OCI-LY1 (cell line): ENCODE measurements at regions not wholly inside any gene's neighbourhood (a gene's known extent, or its start where the extent isn't known, plus 50 kb on each side); places are given as distances from the start of the nearest gene placed in this dataset.

ENCODE experiments used
- H2AFZ ChIP-seq: fragments of 200-600 bp; sonication (generic), shearing (Covaris generic); 2 replicates; pipeline ENCODE4 v1.6.0; 2014; ENCODE audit warnings: antibody characterized with exemption, mild to moderate bottlenecking, low read length
- H3F3A ChIP-seq: fragments of 200-600 bp; sonication (generic), shearing (Covaris generic); 2 replicates; pipeline ENCODE4 v1.6.0; 2014; ENCODE audit warnings: mild to moderate bottlenecking, antibody characterized with exemption, low read length, moderate library complexity; ENCODE audit not compliant: insufficient read depth
- H3K27ac ChIP-seq: fragments of 200-600 bp; sonication (generic); 2 replicates; pipeline ENCODE4 v1.5.1; 2014; ENCODE audit warnings: low read length, mixed run types, mild to moderate bottlenecking, low read depth; ENCODE audit not compliant: poor library complexity, severe bottlenecking
- H3K27me3 ChIP-seq: fragments of 200-600 bp; sonication (generic); 2 replicates; pipeline ENCODE4 v1.6.0; 2014; ENCODE audit warnings: antibody characterized with exemption, mild to moderate bottlenecking, low read length, moderate library complexity; ENCODE audit not compliant: insufficient read depth
- H3K36me3 ChIP-seq: fragments of 200-600 bp; sonication (generic); 2 replicates; pipeline ENCODE4 v1.6.1; 2014; ENCODE audit warnings: mild to moderate bottlenecking, antibody characterized with exemption, low read length, moderate library complexity, mixed read lengths; ENCODE audit not compliant: insufficient read depth
- H3K4me1 ChIP-seq: fragments of 200-600 bp; sonication (generic); 2 replicates; pipeline ENCODE4 v1.5.1; 2014; ENCODE audit warnings: mild to moderate bottlenecking, low read length, moderate library complexity; ENCODE audit not compliant: insufficient read depth, severe bottlenecking
- H3K4me2 ChIP-seq: fragments of 200-600 bp; sonication (generic), shearing (Covaris generic); 2 replicates; pipeline ENCODE4 v1.6.1; 2014; ENCODE audit warnings: low read length
- H3K4me3 ChIP-seq: fragments of 200-600 bp; sonication (generic); 2 replicates; pipeline ENCODE4 v1.5.1; 2014; ENCODE audit warnings: low read length, low read depth, mild to moderate bottlenecking, mixed read lengths; ENCODE audit not compliant: poor library complexity, severe bottlenecking
- H3K79me2 ChIP-seq: fragments of 200-600 bp; shearing (Covaris generic); 2 replicates; pipeline ENCODE4 v1.6.1; 2016; ENCODE audit warnings: mixed run types, low read length, mixed read lengths; ENCODE audit not compliant: insufficient read depth
- H3K9ac ChIP-seq: fragments of 200-600 bp; sonication (generic), shearing (Covaris generic); 2 replicates; pipeline ENCODE4 v1.6.1; 2014; ENCODE audit warnings: mild to moderate bottlenecking, low read length, mixed read lengths
- H3K9me2 ChIP-seq: fragments of 200-600 bp; sonication (generic), shearing (Covaris generic); 2 replicates; pipeline ENCODE4 v1.6.1; 2014; ENCODE audit warnings: low read depth, mild to moderate bottlenecking, low read length, mixed read lengths
- H3K9me3 ChIP-seq: fragments of 200-600 bp; shearing (Covaris generic); 2 replicates; pipeline ENCODE4 v1.6.1; 2014; ENCODE audit warnings: low read length, mixed read lengths
- H4K20me1 ChIP-seq: fragments of 200-600 bp; sonication (generic), shearing (Covaris generic); 2 replicates; pipeline ENCODE4 v1.6.0; 2016; ENCODE audit warnings: mild to moderate bottlenecking, low read length; ENCODE audit not compliant: insufficient read depth
- EZH2 ChIP-seq: fragments of 200-600 bp; sonication (generic), shearing (Covaris generic); IDR thresholded peaks from 2 replicates; pipeline ENCODE4 v1.8.0; 2017; ENCODE audit warnings: borderline replicate concordance, mixed run types, mild to moderate bottlenecking, antibody characterized with exemption, low read length, moderate library complexity, mixed read lengths
- TF ChIP-seq, protein P1 (sequence below): fragments of 200-600 bp; sonication (generic), shearing (Covaris generic); IDR thresholded peaks from 2 replicates; pipeline ENCODE4 v1.5.1; 2017; ENCODE audit warnings: mild to moderate bottlenecking, antibody characterized with exemption, low read length, moderate library complexity, mixed read lengths

DNA sequence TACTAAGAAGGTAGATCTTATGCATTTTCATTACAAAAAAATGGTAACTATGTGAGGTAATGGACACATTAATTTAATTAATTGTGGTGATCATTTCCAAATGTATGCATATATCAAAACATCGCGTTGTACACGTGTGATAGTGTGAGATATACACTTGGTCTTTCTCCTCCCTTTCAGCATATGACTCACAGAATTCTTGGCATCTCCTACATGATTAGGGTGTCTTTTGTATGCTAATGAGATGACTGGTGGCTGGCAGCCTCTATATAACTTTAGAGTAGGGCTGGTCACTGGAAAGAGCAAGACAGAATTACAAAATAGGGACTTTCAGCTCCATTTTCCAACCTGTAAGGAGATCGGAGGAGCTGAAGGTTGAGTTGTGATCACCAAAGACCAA lies 1167.6 kb downstream of the CDH12 start:
- TF ChIP-seq, protein P1, sequence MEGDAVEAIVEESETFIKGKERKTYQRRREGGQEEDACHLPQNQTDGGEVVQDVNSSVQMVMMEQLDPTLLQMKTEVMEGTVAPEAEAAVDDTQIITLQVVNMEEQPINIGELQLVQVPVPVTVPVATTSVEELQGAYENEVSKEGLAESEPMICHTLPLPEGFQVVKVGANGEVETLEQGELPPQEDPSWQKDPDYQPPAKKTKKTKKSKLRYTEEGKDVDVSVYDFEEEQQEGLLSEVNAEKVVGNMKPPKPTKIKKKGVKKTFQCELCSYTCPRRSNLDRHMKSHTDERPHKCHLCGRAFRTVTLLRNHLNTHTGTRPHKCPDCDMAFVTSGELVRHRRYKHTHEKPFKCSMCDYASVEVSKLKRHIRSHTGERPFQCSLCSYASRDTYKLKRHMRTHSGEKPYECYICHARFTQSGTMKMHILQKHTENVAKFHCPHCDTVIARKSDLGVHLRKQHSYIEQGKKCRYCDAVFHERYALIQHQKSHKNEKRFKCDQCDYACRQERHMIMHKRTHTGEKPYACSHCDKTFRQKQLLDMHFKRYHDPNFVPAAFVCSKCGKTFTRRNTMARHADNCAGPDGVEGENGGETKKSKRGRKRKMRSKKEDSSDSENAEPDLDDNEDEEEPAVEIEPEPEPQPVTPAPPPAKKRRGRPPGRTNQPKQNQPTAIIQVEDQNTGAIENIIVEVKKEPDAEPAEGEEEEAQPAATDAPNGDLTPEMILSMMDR = no peak
- TF ChIP-seq EZH2 = no peak
- Histone ChIP-seq H3K9ac (no peak overlapping the region), H3K9me3 (no peaks in the 10 kb centered on the region), H3K27ac (no peak overlapping the region), H3K9me2 (no peaks in the 10 kb centered on the region), H3K36me3 (no peaks in the 10 kb centered on the region), H3K4me2 (no peak overlapping the region), H2AFZ (no peak overlapping the region), H3F3A (no peaks in the 10 kb centered on the region), H4K20me1 (no peaks in the 10 kb centered on the region), H3K79me2 (no peaks in the 10 kb centered on the region), H3K4me1 (no peaks in the 10 kb centered on the region), H3K4me3 (no peak overlapping the region), H3K27me3 (no peaks in the 10 kb centered on the region)

DNA sequence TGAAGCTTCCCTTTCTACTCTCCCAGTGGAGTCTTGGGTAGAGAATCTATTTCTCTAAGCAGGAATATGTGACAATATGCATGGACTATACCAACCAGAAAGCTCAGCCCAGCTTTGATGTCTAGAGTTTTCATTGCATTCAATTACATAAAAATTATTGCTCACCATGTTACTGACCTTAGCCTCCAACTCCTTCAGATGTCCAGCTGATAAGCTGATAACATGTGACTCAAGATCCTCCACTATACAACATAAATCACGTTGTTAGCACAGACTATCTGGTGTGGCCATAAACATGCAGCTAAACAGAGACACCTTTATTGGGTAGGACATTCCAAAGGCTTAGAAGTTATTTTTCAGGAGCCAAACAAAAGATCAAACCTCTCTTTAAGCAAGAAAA lies 1168.2 kb downstream of the CDH12 start:
- Histone ChIP-seq H3K27me3 (no peaks in the 10 kb centered on the region), H3K9me3 (no peaks in the 10 kb centered on the region), H4K20me1 (no peaks in the 10 kb centered on the region), H3K9ac (no peak overlapping the region), H2AFZ (no peak overlapping the region), H3K4me2 (no peak overlapping the region), H3K4me3 (no peak overlapping the region), H3K79me2 (no peaks in the 10 kb centered on the region), H3K36me3 (no peaks in the 10 kb centered on the region), H3K9me2 (no peaks in the 10 kb centered on the region), H3F3A (no peaks in the 10 kb centered on the region), H3K27ac (no peak overlapping the region), H3K4me1 (no peaks in the 10 kb centered on the region)
- TF ChIP-seq, protein P1 = no peak
- no peak for TF ChIP-seq EZH2

DNA sequence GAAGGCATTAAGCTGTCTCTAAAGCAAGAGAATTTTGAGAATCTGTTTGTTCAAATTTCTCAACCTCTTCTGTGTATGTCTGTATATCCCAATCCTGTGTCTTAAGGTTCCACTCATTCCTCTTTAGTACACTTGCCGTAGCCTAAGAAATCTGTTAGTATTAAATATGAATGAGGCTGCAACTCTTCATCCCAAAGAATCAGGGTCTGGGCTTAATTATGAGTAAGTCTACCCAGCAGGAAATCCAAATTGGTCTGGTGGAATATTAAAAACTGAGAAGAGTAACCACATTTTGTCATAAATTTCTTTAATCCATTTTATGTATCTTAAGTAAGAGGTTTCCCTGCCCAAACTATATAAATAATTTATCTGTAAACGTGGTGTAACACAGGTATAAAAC lies 1171.2 kb downstream of the CDH12 start:
- H3K9me3 ChIP-seq = no peaks in the 10 kb centered on the region
- TF ChIP-seq, protein P1 = no peak
- no peak for TF ChIP-seq EZH2

More for the DNA sequence above, 1171.2 kb downstream of the CDH12 start:
- Histone ChIP-seq H3K9ac (no peak overlapping the region), H3F3A (no peaks in the 10 kb centered on the region), H3K27me3 (no peaks in the 10 kb centered on the region), H3K4me1 (no peaks in the 10 kb centered on the region), H3K9me2 (no peaks in the 10 kb centered on the region), H3K4me3 (no peak overlapping the region), H3K27ac (no peak overlapping the region), H3K36me3 (no peaks in the 10 kb centered on the region), H3K4me2 (no peak overlapping the region), H3K79me2 (no peaks in the 10 kb centered on the region), H4K20me1 (no peaks in the 10 kb centered on the region), H2AFZ (no peak overlapping the region)
